Natural killer cell (primary cell): ENCODE measurements at regions not wholly inside any gene's neighbourhood (a gene's known extent, or its start where the extent isn't known, plus 50 kb on each side); places are given as distances from the start of the nearest gene placed in this dataset.
"Not testable (repeated sequence)": the region's sequence is repeated elsewhere in the genome, so short reads cannot be mapped to it uniquely, and the experiment has no call there.

Source experiments
- ATAC-seq, 3 donors: fragments of 150-1000 bp in 2 of 3; fragments of 200-7000 bp in 1 of 3; cut with Tn5 transposase; 1 replicate in 1 of 3; 2 replicates in 2 of 3; pipeline ENCODE4 v1.10.0; 2021; ENCODE audit warnings: mild to moderate bottlenecking in 2 of 3, moderate library complexity in 2 of 3
- DNase-seq, 2 donors: peaks; one replicate each; pipeline versions ENCODE4 v3.0.0 to v3.0.0-alpha.2; 2013 to 2021; ENCODE audit warnings: mixed read lengths in 1 of 2
- H3K27ac ChIP-seq: one replicate; pipeline ENCODE4 v1.5.1; 2013; ENCODE audit warnings: mild to moderate bottlenecking, low read length
- H3K27me3 ChIP-seq: one replicate; pipeline ENCODE4 v1.6.1; 2013; ENCODE audit warnings: low read length; ENCODE audit not compliant: control insufficient read depth, insufficient read depth
- H3K36me3 ChIP-seq: one replicate; pipeline ENCODE4 v1.6.1; 2013; ENCODE audit warnings: low read length; ENCODE audit not compliant: control insufficient read depth, insufficient read depth
- H3K4me1 ChIP-seq: one replicate; pipeline ENCODE4 v1.6.1; 2013; ENCODE audit warnings: low read length; ENCODE audit not compliant: control insufficient read depth, insufficient read depth
- H3K4me3 ChIP-seq: one replicate; pipeline ENCODE4 v1.5.1; 2013; ENCODE audit warnings: low read length
- H3K9me3 ChIP-seq: one replicate; pipeline ENCODE4 v1.6.1; 2013; ENCODE audit warnings: low read length; ENCODE audit not compliant: control insufficient read depth, insufficient read depth
- H3K27ac Mint-ChIP-seq, 2 donors: one replicate each; pipeline ENCODE4 v1.8.0; 2022; ENCODE audit warnings: mild to moderate bottlenecking in 2 of 2, mixed read lengths in 2 of 2, moderate library complexity in 1 of 2
- H3K27me3 Mint-ChIP-seq, 2 donors: one replicate each; pipeline ENCODE4 v1.8.0; 2022; ENCODE audit warnings: low read depth in 2 of 2, mixed read lengths in 2 of 2
- H3K36me3 Mint-ChIP-seq: one replicate; pipeline ENCODE4 v1.8.0; 2022; ENCODE audit warnings: mixed read lengths
- H3K4me1 Mint-ChIP-seq, 2 donors: one replicate each; pipeline ENCODE4 v1.8.0; 2022; ENCODE audit warnings: mixed read lengths in 2 of 2
- H3K4me3 Mint-ChIP-seq: one replicate; pipeline ENCODE4 v1.8.0; 2022; ENCODE audit warnings: mild to moderate bottlenecking, moderate library complexity, mixed read lengths
- H3K9me3 Mint-ChIP-seq, 2 donors: one replicate each; pipeline ENCODE4 v1.8.0; 2022; ENCODE audit warnings: mixed read lengths in 2 of 2
- CTCF ChIP-seq: fragments of 200-600 bp; IDR thresholded peaks from one replicate; pipeline ENCODE4 v1.8.0; 2022; ENCODE audit warnings: antibody characterized with exemption
- WGBS: methylation state at CpG from one replicate; pipeline ENCODE4 v1.1.7; 2013; ENCODE audit warnings: missing lambda C conversion rate; ENCODE audit not compliant: insufficient coverage; 5-methylcytosine and 5-hydroxymethylcytosine counted together
- intact Hi-C: fragments of 100-400 bp; cut with micrococcal nuclease; formaldehyde crosslinking; loops from one replicate; pipeline ENCODE4 v1.14.2; 2022

DNA sequence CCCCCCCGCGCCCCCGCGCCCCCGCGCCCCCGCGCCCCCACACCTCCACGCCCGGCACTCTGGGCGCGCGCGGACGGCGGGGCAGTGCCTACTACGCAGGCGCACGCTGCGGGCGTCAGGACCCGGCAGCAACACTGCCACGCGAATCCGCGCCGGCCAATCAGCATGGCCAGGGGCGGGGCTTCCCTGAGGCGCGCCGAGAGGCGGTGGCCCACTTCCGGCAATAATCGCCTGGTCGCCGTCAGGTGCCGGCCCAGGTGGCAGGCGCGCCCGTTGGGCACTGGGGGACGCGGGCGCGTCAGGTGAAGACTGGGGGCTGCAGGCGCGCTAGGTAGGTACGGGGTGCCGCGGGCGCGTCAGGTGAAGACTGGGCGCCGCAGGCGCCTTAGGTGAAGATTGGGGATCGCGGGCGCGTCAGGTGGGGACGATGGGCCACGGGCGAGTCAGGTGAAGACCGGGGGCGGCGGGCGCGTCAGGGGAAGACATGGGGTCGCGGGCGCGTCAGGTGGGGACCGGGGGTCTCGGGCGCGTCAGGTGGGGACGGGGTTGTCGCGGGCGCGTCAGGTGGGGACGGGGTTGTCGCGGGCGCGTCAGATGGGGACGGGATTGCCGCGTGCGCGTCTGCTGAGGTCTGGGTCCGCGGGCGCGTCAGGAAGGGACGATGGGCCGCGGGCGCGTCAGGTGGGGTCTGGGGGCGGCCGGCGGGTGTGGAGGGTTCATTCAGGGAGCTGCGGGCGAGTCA is 219.1 kb downstream of the RTP5 start:
- DNase-seq: peak; percentile 93 to 95
- ATAC-seq: peak; percentile 95 to 98 (median 97)
- peak overlapping the region; percentile 53 to 97 for H3K27ac Mint-ChIP-seq
- peak overlapping the region; percentile 56 for H3K27ac ChIP-seq
- H3K9me3 Mint-ChIP-seq: no peaks in the 10 kb centered on the region
- H3K4me3 ChIP-seq: peak overlapping the region; percentile 67
- H3K4me1 Mint-ChIP-seq: peaks cover 16 to 38% of the 10 kb centered on the region in 2 donors
- H3K4me3 Mint-ChIP-seq: peak overlapping the region; percentile 88
- no peaks in the 10 kb centered on the region for H3K27me3 ChIP-seq
- under 1% methylated on average over 103 of the region's 103 CpGs for WGBS
- H3K36me3 Mint-ChIP-seq: no peaks in the 10 kb centered on the region
- peaks cover 0 to 9% of the 10 kb centered on the region in 2 donors for H3K27me3 Mint-ChIP-seq
- H3K36me3 ChIP-seq: no peaks in the 10 kb centered on the region
- H3K9me3 ChIP-seq: no peaks in the 10 kb centered on the region
- no peak for TF ChIP-seq CTCF
- peaks cover 24% of the 10 kb centered on the region for H3K4me1 ChIP-seq
- intact Hi-C loops: no loop called here

DNA sequence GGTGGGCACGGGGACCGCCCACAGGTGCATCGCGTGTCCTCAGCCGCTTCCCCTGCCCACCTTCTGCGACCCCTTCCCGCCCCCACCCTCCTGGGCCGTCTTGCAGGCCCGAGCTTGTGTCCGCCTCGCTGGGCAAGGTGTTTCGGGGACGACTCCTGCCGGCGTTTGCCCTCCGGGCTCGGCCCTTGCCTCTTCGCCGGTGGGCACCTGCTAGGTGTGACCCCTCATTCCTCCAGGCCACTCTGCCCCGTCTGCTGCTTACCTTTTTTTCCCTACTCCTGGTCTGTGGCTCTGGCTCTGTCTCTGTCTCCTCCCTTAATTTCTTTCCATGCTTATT is 219.7 kb downstream of the RTP5 start:
- intact Hi-C loops, H3K36me3 ChIP-seq, H3K9me3 ChIP-seq, H3K36me3 Mint-ChIP-seq, DNase-seq, H3K27me3 Mint-ChIP-seq, H3K9me3 Mint-ChIP-seq, H3K27me3 ChIP-seq, ATAC-seq, H3K27ac ChIP-seq: not testable (repeated sequence)
- Mint-ChIP-seq H3K4me3 (peak overlapping the region; percentile 88), H3K4me1 (peaks cover 16 to 42% of the 10 kb centered on the region in 2 donors), H3K27ac (peak overlapping the region; percentile 82 to 97)
- 6% methylated on average over 17 of the region's 20 CpGs for WGBS
- Histone ChIP-seq H3K4me3 (peak overlapping the region; percentile 67), H3K4me1 (peaks cover 24% of the 10 kb centered on the region)

GRCh38 chr2:242097278-242097677 is 227.7 kb downstream of the RTP5 start:
- intact Hi-C loops, ATAC-seq, H3K9me3 Mint-ChIP-seq, H3K27ac Mint-ChIP-seq, H3K4me3 Mint-ChIP-seq, H3K9me3 ChIP-seq, H3K4me1 ChIP-seq, H3K27me3 Mint-ChIP-seq, H3K27me3 ChIP-seq, DNase-seq, H3K36me3 Mint-ChIP-seq, H3K4me3 ChIP-seq, H3K27ac ChIP-seq: not testable (repeated sequence)
- H3K36me3 ChIP-seq: peaks cover 10% of the 10 kb centered on the region
- no CpG with 5 or more reads among the region's 1 CpG for WGBS
- H3K4me1 Mint-ChIP-seq: peaks cover 0 to 23% of the 10 kb centered on the region in 2 donors

DNA sequence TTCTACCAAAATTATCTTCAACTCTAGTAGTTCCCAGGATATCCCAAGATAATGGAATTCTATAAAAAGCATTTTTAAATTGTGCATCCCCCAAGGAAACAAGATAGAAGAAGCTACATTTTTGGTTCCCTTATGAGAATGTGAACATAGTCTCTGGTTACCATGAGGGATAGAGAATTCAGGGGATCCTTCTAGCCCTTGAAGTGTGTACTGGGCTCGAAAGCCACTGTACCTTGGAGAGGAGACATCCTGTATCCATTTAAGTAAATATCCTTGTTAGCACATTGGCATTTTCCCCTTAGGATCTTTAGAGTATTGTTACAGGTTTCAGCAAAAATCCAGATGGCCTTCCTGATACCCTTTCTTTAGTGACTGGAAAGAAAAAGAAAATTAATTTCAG is 228.5 kb downstream of the RTP5 start:
- Histone ChIP-seq H3K4me1 (peaks cover 3% of the 10 kb centered on the region), H3K4me3 (no peak overlapping the region), H3K27ac (no peak overlapping the region), H3K36me3 (peaks cover 10% of the 10 kb centered on the region), H3K9me3 (no peaks in the 10 kb centered on the region), H3K27me3 (no peaks in the 10 kb centered on the region)
- no peaks in the 10 kb centered on the region for H3K27me3 Mint-ChIP-seq
- no CpG with 5 or more reads among the region's 1 CpG for WGBS
- no peak overlapping the region for H3K27ac Mint-ChIP-seq
- no peaks in the 10 kb centered on the region for H3K9me3 Mint-ChIP-seq
- intact Hi-C loops: no loop called here
- H3K4me1 Mint-ChIP-seq: peaks cover 0 to 23% of the 10 kb centered on the region in 2 donors
- no peaks in the 10 kb centered on the region for H3K36me3 Mint-ChIP-seq
- no peak for TF ChIP-seq CTCF
- ATAC-seq: no peak
- no peak for DNase-seq
- H3K4me3 Mint-ChIP-seq: no peak overlapping the region
